Endothelial cell of umbilical vein (primary cell): ENCODE measurements at regions not wholly inside any gene's neighbourhood (a gene's known extent, or its start where the extent isn't known, plus 50 kb on each side); places are given as distances from the start of the nearest gene placed in this dataset.

ENCODE experiments used
- BruUV-seq: library from RNA; stranded (reverse); fragments of 400-500 nt; replicated peaks from 2 replicates; lab custom pipeline; 2021; lab: Mats Ljungman, UMichigan
- CTCF ChIA-PET: fragments of 300-600, 350-600 bp; sonication (Branson Sonifier 250); formaldehyde crosslinking; loops from one replicate; lab custom pipeline; 2021; ENCODE audit warnings: antibody characterized with exemption, inconsistent platforms; lab: Charles Lee
- POLR2A ChIA-PET: fragments of 300-600, 350-600 bp; sonication (Branson Sonifier 250); formaldehyde crosslinking; loops from one replicate; lab custom pipeline; 2021; ENCODE audit warnings: antibody characterized with exemption, inconsistent platforms; lab: Charles Lee
- DNase-seq: peaks from one replicate; pipeline ENCODE4 v3.0.0-alpha.2; 2011; ENCODE audit warnings: low read depth, low spot score
- FAIRE-seq: peaks from 2 replicates; lab custom pipeline; 2011; peaks lifted over from hg19 to GRCh38; lab: Jason Lieb, UNC
- H2AFZ ChIP-seq: 2 replicates; pipeline ENCODE4 v1.6.0; 2012; ENCODE audit warnings: low read depth, low read length, control low read depth, inconsistent platforms
- H3K27ac ChIP-seq: 2 replicates; pipeline ENCODE4 v1.5.1; 2011; ENCODE audit warnings: low read depth, mild to moderate bottlenecking, control low read depth, low read length, moderate library complexity; ENCODE audit not compliant: insufficient read depth
- H3K27me3 ChIP-seq, 2 experiments: 2 replicates each; pipeline versions ENCODE4 v1.6.0 to v1.6.1; 2011; ENCODE audit warnings: low read length in 2 of 2, mixed read lengths in 1 of 2; ENCODE audit not compliant: control insufficient read depth in 2 of 2, insufficient read depth in 2 of 2
- H3K36me3 ChIP-seq, 2 experiments: 2 replicates in 1 of 2; 3 replicates in 1 of 2; pipeline ENCODE4 v1.5.1; 2011; ENCODE audit warnings: low read length in 2 of 2, mild to moderate bottlenecking in 1 of 2, moderate library complexity in 1 of 2; ENCODE audit not compliant: control insufficient read depth in 2 of 2, insufficient read depth in 2 of 2; ENCODE audit errors: extremely low read depth in 1 of 2
- H3K4me1 ChIP-seq: 3 replicates; pipeline ENCODE4 v1.5.1; 2011; ENCODE audit warnings: mild to moderate bottlenecking, low read length; ENCODE audit not compliant: control insufficient read depth, insufficient read depth; ENCODE audit errors: extremely low read depth
- H3K4me2 ChIP-seq: 2 replicates; pipeline ENCODE4 v1.6.1; 2011; ENCODE audit warnings: low read length, control low read depth, mixed read lengths; ENCODE audit not compliant: insufficient read depth
- H3K4me3 ChIP-seq, 3 experiments: fragments of 200-600 bp in 1 of 3; sonication (generic), shearing (Covaris generic) in 1 of 3; replicated peaks in 1 of 3; 2 replicates each; pipeline ENCODE4 v1.5.1; 2011 to 2016; ENCODE audit warnings: control low read depth in 3 of 3, low read length in 3 of 3, mild to moderate bottlenecking in 2 of 3, inconsistent platforms in 1 of 3, low read depth in 1 of 3, moderate library complexity in 1 of 3; ENCODE audit not compliant: insufficient read depth in 1 of 3
- H3K79me2 ChIP-seq: 2 replicates; pipeline ENCODE4 v1.6.0; 2012; ENCODE audit warnings: low read length, inconsistent platforms; ENCODE audit not compliant: control insufficient read depth, insufficient read depth
- H3K9ac ChIP-seq: replicated peaks from 2 replicates; pipeline ENCODE3; 2011; ENCODE audit warnings: low read length, control low read depth; ENCODE audit not compliant: insufficient read depth; ENCODE audit errors: extremely low read depth
- H3K9me1 ChIP-seq: replicated peaks from 3 replicates; pipeline ENCODE4 v1.6.0; 2011; ENCODE audit warnings: mild to moderate bottlenecking, low read length; ENCODE audit not compliant: control insufficient read depth, insufficient read depth; ENCODE audit errors: extremely low read depth
- H3K9me3 ChIP-seq: replicated peaks from 2 replicates; pipeline ENCODE4 v1.5.1; 2012; ENCODE audit warnings: low read length, inconsistent platforms; ENCODE audit not compliant: control insufficient read depth, insufficient read depth
- H4K20me1 ChIP-seq: replicated peaks from 2 replicates; pipeline ENCODE3; 2011; ENCODE audit warnings: mild to moderate bottlenecking, low read length; ENCODE audit not compliant: control insufficient read depth, insufficient read depth; ENCODE audit errors: extremely low read depth
- CTCF ChIP-seq, 2 donors: IDR thresholded peaks; 1 replicate in 1 of 2; 2 replicates in 1 of 2; pipeline ENCODE4 v1.5.1; 2011; ENCODE audit warnings: low read length in 2 of 2, mild to moderate bottlenecking in 2 of 2, moderate library complexity in 2 of 2, control low read depth in 1 of 2, inconsistent platforms in 1 of 2, low read depth in 1 of 2; ENCODE audit not compliant: insufficient read depth in 1 of 2; ENCODE audit errors: extremely low read depth in 1 of 2
- EZH2 ChIP-seq: IDR thresholded peaks from 2 replicates; pipeline ENCODE4 v1.6.1; 2012; ENCODE audit warnings: borderline replicate concordance, low read depth, mild to moderate bottlenecking, moderate library complexity, low read length, inconsistent platforms; ENCODE audit not compliant: severe bottlenecking
- FOS ChIP-seq: IDR thresholded peaks from 2 replicates; pipeline ENCODE4 v1.6.1; 2011; ENCODE audit warnings: mild to moderate bottlenecking, low read length, moderate library complexity, borderline replicate concordance; ENCODE audit not compliant: insufficient read depth
- GATA2 ChIP-seq: IDR thresholded peaks from 2 replicates; pipeline ENCODE4 v1.7.0; 2011; ENCODE audit warnings: low read depth, mild to moderate bottlenecking, moderate library complexity, mixed read lengths, low read length; ENCODE audit not compliant: insufficient read length, insufficient read depth
- JUN ChIP-seq: IDR thresholded peaks from 2 replicates; pipeline ENCODE4 v1.6.1; 2011; ENCODE audit warnings: borderline replicate concordance, low read depth; ENCODE audit not compliant: insufficient read length, insufficient read depth
- MAX ChIP-seq: IDR thresholded peaks from 2 replicates; pipeline ENCODE4 v1.6.1; 2011; ENCODE audit not compliant: insufficient read depth, insufficient read length
- MYC ChIP-seq: IDR thresholded peaks from one replicate; pipeline ENCODE4 v1.6.1; 2011; ENCODE audit warnings: mild to moderate bottlenecking, low read depth, low read length
- POLR2A ChIP-seq: IDR thresholded peaks from 2 replicates; pipeline ENCODE4 v1.6.1; 2012; ENCODE audit warnings: low read depth, mild to moderate bottlenecking, control low read depth, low read length
- POLR2AphosphoS5 ChIP-seq: IDR thresholded peaks from 2 replicates; pipeline ENCODE4 v1.6.1; 2012; ENCODE audit warnings: low read depth, mild to moderate bottlenecking, control low read depth, low read length, moderate library complexity; ENCODE audit not compliant: insufficient read depth
- dilution Hi-C: fragments of 300-500 bp; cut with MboI; formaldehyde crosslinking; loops from one replicate; pipeline ENCODE4 v1.15.0; 2019; ENCODE audit warnings: low sequenced_read_pairs; ENCODE audit not compliant: extremely low pct_ligation_motif_present
- intact Hi-C: fragments of 100-400 bp; cut with micrococcal nuclease; formaldehyde crosslinking; loops from one replicate; pipeline ENCODE4 v1.10.0; 2022

DNA sequence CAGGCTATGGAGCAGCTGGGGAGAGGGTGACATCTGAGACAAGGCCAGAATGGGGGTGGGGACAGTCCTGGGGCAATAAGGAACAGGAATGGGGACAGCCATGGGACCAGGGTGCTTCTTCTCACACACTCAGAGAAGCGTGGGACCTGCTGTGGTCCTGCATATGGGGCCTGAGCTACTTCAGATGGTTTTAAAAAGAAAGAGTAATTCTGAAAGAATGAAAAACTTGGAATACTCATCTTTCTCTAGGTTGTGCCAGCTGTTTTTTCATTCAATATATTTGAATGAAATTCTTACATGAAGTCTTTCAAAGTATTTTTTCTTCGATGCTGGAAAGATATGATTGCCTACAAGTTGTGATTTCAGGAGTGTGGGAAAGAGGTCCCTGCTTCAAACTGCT lies 227.5 kb upstream of the APCDD1 start:
- FAIRE-seq (no peak), DNase-seq (no peak)
- Histone ChIP-seq H3K4me1 (no peaks in the 10 kb centered on the region), H3K9me1 (no peaks in the 10 kb centered on the region), H4K20me1 (no peaks in the 10 kb centered on the region), H2AFZ (no peak overlapping the region), H3K79me2 (no peaks in the 10 kb centered on the region), H3K9me3 (no peaks in the 10 kb centered on the region), H3K27ac (no peak overlapping the region), H3K9ac (no peak overlapping the region), H3K36me3 (no peaks in the 10 kb centered on the region), H3K27me3 (no peaks in the 10 kb centered on the region), H3K4me2 (no peak overlapping the region), H3K4me3 (no peak overlapping the region)
- ChIA-PET POLR2A (no interaction called here), CTCF (no interaction called here)
- intact Hi-C loops (no loop called here), dilution Hi-C loops (no loop called here)
- no TSS peak for BruUV-seq
- TF ChIP-seq EZH2 (no peak), GATA2 (no peak), POLR2A (no peak), JUN (no peak), MAX (no peak), CTCF (IDR thresholded peaks at IDR 0.05; ENCODE audit: extremely low read depth in 1 of 2, insufficient read depth in 1 of 2, low read depth in 1 of 2, low read length in 2 of 2) (no peak), POLR2AphosphoS5 (no peak), MYC (no peak), FOS (no peak)
